ENCODE measurements at regions not wholly inside any gene's neighbourhood (a gene's known extent, or its start where the extent isn't known, plus 50 kb on each side); places are given as distances from the start of the nearest gene placed in this dataset.
"Not testable (repeated sequence)": the region's sequence is repeated elsewhere in the genome, so short reads cannot be mapped to it uniquely, and the experiment has no call there.

GRCh38 chr6:156688620-156688971, 88.6 kb upstream of the ARID1B start:
- no peak for DNase-seq (ENCODE audit: low read depth)

DNA sequence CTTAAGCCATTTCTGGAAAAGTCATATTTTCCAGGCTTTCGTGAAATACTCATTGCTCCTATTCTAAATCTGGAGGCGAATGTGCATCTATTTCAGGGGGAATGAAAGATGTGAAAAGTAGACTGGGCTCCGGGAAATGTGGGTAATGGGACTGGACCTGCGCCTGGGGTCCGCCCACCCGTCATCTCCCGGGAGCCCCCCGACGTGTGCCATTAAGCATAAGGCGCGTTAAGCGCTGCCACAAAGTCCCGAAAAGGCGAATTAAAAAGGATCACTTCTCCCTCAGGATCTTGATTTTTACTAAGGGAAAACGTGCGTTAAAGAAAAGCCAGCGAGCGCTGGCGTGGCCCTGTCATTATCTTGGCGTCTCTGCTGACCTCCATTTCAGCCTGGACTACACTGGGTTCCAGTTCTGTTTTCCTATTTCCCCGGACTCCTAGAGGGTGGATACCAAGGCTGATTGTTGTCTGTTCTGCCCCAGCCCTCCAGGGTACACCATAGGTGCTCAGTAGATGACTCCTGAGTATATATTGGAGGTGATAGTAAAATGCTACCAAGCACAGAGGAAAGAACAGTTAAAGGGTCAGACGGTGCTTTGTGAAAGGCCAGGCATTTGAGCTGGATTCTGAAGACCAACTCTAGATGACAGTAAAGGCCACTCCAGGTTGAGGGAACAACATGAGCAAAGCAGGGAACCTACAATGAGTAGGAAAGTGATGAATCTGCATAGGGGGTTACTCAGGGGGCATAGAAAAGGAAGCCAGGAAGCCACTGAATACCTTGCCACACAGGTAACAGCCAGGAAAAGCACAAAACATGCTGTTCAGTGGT, 89.2 kb upstream of the ARID1B start:
- DNase-seq (ENCODE audit: low read depth), result no peak

DNA sequence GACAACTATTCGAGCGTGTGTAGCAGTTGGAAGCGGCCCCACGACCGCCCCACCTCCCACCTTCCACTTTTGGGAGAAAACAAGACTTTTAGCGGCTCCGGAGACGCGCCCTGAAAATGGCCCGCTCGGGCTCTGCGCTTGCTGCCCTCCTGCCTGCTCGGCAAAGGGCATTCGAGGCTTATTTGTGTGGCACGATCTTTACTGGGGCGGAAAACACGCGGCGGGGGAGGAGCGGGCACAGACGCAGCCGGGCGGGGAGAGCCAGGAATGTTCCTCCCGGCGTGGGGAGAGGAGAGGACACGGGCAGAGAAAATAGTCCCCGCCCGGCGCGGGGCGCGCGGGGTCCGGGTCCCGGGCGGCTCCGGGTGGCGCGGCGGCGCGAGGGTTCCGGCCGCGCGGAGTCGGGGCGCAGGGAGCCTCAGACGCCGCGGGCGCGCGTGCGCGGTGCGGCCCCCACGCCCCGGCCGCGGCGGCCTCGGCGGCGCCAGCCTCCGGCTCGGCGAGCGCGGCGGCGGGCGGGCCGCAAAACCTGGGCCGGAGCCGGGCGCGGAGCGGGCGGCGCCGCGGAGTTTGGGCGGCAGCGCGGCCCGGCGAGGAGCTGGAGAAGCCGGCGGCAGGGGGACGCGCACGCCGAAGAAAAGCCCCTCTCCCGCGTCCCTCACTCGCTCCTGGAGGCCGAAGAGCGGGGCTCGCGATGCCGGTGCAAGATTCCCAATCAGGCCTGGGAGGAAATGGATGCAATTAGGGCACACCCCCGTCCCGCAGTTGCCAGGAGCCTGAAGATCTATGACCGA, 90.0 kb upstream of the ARID1B start:
- DNase-seq (ENCODE audit: low read depth), result peak; percentile 68

- DNase-seq (ENCODE audit: low read depth), result no peak
Observed at GRCh38 chr6:156686301-156686994, 90.7 kb upstream of the ARID1B start.

GRCh38 chr6:156685823-156686222, 91.4 kb upstream of the ARID1B start:
- DNase-seq (ENCODE audit: low read depth), result no peak

- DNase-seq (ENCODE audit: low read depth), result no peak
Observed at GRCh38 chr6:156683821-156684220, 93.4 kb upstream of the ARID1B start.

- no peak for DNase-seq (ENCODE audit: low read depth)
Observed at GRCh38 chr6:156676721-156677120, 100.5 kb upstream of the ARID1B start.

GRCh38 chr6:156674197-156674596, 103.0 kb upstream of the ARID1B start:
- no peak for DNase-seq (ENCODE audit: low read depth)

DNA sequence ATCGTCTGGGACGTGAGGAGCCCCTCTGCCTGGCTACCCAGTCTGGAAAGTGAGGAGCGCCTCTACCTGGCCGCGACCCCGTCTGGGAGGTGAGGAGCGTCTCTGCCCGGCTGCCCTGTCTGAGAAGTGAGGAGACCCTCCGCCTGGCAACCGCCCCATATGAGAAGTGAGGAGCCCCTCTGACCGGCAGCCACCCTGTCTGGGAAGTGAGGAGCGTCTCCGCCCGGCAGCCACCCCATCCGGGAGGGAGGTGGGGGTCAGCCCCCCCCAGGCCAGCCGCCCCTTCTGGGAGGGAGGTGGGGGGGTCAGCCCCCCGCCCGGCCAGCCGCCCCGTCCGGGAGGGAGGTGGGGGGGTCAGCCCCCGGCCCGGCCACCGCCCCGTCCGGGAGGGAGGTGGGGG, 107.1 kb upstream of the ARID1B start:
- not testable (repeated sequence) for DNase-seq (ENCODE audit: low read depth)

DNA sequence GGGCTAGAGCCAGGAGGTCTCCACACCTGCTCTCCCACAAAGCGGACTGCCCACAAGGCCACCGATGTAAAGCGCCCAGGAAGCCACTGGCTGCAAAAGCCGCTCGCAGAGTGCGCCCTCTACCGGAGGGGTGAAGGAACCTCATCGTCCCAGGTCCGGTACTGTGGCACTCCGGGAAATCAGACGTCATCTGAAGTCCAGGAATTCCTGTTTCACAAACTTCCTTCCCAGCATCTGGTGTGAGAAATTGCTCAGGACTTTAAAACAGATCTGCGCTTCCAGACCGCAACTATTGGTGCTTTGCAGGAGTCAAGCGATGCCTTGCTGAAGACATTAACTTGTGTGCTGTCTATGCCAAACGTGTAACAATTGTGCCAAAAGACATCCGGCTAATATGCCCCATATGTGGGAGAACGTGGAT, 115.1 kb upstream of the ARID1B start:
- peak; percentile 36 for DNase-seq (ENCODE audit: low read depth)

GRCh38 chr6:156660389-156660788, 116.8 kb upstream of the ARID1B start:
- no peak for DNase-seq (ENCODE audit: low read depth)

DNA sequence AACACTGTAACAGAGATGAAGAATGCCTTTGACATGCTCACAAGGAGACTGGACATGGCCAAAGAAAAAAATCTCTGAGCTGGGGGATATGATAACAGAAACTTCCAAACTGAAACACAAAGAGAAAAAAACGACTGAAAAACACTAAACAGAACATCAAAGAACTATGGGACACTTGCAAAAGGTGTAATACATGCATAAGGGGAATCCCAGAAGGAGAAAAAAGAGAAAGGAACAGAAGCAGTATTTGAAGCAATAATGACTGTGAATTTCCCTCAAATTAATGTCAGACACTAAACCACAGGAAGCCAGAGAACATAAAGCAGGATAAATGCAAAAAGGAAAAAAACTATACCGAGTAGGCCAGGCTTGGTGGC, 117.4 kb upstream of the ARID1B start:
- no peak for DNase-seq (ENCODE audit: low read depth)

DNA sequence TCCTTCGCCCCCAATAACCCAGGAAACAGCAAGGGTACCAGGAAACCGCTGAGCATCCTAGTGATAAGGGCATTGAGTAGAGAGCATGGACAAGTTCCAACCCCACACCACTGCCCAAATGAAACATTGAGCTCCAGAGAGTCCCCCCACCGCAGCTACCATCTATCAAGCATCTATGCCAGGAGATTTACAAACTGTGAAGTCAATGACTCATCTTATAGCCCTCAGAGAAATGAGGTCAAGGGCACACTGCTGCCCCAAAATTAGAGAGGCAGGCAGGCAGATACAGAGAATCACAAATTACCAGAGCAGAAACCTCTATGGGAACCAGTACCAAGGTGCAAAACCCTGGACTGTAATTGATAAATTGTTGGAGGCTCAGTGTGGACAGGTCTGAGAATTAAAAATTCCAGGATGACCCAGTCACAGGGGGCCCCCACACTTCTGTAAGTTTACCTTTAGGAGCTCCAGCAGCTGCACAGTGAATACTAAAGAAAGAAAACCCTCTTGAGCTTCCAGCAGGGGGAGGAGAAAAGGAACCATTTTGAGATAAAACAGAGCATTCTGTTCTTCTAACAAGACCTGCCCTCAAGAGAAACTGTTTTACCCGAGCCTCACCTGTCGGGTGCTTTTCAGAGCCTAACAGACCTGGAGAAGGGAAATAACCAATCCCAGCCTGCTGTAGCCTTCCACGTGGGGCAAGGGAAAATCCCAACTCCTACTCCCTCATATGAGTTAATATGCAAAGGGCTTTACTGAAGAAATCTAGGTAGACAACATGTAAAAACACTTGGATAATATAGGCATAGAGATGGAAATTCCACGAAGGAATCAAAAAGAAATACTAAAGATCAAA, 118.0 kb upstream of the ARID1B start:
- no peak for DNase-seq (ENCODE audit: low read depth)

DNA sequence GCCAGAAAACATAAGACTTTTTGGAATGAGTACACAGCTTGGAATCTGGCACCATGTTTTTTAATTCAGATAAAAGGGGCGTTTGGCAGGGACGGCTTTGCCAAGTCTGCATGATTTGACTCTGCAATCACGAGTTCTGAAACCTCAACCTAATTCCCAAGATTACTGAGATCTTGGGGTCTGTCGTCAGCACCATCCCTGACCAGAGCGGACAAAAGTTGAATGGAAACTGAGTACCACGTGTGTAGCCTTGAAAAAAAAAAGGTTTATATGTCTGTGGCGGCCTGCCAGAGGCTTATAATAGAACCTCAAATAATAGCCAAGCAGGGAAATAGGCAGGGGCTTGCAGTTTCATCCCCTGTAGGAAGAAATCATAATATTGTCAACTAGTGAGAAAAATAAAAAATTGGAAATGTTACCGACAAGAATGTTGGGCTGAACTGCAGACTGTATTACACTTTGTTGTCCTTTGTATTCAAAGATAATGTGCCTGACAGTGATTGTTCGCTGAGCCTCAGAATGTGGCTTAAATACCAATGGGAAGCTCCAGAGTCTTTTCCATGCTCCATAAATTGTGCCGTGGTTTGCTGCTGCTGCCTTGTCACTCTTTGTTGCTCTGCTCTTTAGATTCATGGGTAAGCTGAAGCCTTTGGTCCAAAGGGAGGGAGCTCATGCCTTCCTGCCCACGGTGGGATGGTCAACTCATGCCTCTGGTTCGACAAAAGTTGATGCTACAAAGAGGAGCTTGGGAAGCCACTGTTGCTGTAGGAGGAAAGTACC, 118.8 kb upstream of the ARID1B start:
- DNase-seq (ENCODE audit: low read depth), result no peak

DNA sequence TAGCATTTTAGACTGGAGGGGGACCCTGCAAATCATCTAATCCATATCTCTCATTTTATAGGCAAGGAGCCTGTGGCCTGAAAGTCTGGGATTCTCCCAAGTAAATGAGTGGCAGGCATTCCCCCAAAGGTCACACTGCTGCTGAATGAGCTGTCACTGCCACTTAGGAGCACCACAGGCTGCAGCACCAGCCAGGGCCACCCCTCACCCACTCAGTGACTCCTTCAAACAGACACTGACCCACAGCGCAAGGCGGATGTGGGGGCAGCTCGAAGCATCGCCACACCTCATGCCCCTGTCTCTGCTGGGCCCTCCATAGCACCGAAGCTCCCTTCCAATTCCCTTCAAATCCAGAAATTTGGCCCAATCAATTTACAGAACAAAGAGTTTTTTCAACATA, 119.9 kb upstream of the ARID1B start:
- DNase-seq (ENCODE audit: low read depth), result no peak

DNA sequence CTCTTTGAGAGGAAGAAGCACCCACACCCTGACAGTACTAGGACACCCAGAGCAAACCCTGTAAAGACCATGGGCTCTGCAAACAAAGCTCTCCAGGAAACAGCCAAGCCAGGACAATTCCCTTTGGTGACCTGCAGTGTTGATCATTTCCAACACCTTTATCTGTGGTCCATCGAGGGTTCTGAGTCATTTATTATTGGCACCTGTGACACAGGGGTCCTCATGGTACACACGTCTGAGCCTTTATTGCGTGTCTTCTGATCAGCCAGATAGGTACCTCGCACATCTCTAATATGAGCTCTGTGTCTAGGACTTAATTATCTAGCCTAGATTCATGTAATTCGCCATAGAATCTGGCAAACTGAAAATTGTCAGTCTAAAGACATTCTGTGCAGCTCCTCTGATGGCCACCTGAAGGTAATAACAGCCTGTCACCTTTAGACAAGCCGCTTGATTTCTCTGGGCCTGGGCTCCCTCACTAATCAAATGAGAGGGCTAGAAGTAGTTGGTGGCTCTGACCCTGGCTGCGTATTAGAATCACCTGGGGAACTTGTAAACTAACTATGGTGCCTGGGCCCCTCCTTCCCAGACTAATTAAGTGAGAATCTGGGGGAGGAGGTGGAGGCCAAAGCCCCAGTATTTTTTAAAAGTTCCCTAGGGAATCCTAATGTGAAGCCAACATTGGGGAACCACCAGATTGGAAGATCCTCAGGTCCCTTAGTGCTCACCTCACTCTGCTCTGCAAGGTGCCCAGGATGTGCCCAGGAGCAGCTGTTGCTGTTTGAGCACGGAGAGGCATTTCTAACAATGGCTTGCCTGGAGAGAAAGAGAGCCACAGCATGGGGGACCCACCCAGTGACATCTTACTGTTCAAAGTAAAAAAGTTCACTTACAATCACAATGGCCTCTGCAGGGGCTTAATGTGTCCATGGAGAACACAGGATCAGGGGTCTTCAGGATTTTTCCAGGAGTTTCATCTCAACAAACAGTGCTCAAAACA, 122.0 kb upstream of the ARID1B start:
- DNase-seq (ENCODE audit: low read depth), result no peak

GRCh38 chr6:156652231-156652750, 124.9 kb upstream of the ARID1B start:
- DNase-seq (ENCODE audit: low read depth), result no peak

- DNase-seq (ENCODE audit: low read depth), result no peak
Observed at GRCh38 chr6:156651486-156651885, 125.7 kb upstream of the ARID1B start.

GRCh38 chr6:156650896-156651390, 126.2 kb upstream of the ARID1B start:
- DNase-seq (ENCODE audit: low read depth), result no peak
